ENCODE measurements at regions not wholly inside any gene's neighbourhood (a gene's known extent, or its start where the extent isn't known, plus 50 kb on each side); places are given as distances from the start of the nearest gene placed in this dataset.

DNA sequence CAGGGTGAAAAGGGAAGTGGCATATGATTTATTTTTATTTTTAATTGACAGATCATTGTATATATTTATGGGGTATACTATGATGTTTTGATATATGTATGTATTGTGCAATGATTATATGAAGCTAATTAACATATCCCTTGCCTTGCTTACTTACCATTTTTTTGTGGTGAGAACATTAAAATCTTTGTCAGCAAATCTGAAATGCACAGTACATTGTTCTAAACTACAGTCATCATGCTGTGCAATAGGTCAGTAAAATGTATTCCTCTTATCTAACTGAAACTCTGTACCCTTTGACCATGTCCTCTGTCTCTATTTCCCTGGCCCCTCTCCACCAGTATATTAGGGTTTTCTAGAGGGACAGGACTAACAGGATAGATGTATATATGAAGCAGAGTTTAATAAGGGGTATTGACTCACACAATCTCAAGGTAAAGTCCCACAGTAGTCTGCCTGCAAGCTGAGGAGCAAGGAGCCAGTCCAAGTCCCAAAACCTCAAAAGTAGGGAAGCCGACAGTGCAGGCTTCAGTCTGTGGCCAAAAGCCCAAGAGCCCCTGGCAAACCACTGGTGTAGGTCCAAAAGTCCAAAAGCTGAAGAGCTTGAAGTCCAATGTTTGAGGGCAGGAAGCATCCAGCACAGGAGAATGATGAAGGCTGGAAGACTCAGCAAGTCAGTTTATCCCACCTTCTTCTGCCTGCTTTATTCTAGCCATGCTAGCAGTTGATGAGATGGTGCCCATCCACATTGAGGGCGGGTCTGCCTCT is 122.2 kb upstream of the FBXL7 start:
- TF ChIP-seq, protein P1, sequence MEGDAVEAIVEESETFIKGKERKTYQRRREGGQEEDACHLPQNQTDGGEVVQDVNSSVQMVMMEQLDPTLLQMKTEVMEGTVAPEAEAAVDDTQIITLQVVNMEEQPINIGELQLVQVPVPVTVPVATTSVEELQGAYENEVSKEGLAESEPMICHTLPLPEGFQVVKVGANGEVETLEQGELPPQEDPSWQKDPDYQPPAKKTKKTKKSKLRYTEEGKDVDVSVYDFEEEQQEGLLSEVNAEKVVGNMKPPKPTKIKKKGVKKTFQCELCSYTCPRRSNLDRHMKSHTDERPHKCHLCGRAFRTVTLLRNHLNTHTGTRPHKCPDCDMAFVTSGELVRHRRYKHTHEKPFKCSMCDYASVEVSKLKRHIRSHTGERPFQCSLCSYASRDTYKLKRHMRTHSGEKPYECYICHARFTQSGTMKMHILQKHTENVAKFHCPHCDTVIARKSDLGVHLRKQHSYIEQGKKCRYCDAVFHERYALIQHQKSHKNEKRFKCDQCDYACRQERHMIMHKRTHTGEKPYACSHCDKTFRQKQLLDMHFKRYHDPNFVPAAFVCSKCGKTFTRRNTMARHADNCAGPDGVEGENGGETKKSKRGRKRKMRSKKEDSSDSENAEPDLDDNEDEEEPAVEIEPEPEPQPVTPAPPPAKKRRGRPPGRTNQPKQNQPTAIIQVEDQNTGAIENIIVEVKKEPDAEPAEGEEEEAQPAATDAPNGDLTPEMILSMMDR (IDR thresholded peaks at IDR 0.05; ENCODE audit: borderline replicate concordance), result no peak
- no peaks in the 10 kb centered on the region for H3K36me3 ChIP-seq
- intact Hi-C loops (cut with micrococcal nuclease), result no loop called here
- no peaks in the 10 kb centered on the region for H3K4me1 ChIP-seq
- no peak for DNase-seq
- H3K27me3 ChIP-seq (ENCODE audit: low read depth), result no peaks in the 10 kb centered on the region
- no peak overlapping the region for H3K4me3 ChIP-seq
- no peaks in the 10 kb centered on the region for H3K9me3 ChIP-seq (replicated peaks)
- H3K27ac ChIP-seq (replicated peaks), result no peak overlapping the region

DNA sequence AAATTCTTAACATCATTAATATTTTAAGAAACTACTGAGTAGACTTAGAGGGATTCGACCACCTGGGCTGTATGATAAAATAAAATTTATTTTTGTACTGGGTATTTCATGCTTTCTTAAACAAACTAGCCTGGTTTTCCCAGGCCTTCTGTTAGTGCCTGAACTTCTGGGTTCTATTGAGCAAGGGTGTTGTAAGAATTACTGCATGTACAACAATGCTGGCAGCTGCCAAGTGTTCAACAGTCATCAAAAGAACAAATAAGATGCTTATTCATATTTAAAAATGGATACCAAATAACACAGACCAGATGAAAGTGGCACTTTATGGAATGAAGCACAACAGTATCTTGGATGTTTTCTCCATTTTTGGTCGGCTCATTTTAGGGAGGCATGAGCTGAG is 123.2 kb upstream of the FBXL7 start:
- H3K9me3 ChIP-seq (replicated peaks), result no peaks in the 10 kb centered on the region
- TF ChIP-seq, protein P1 (IDR thresholded peaks at IDR 0.05; ENCODE audit: borderline replicate concordance), result no peak
- no peaks in the 10 kb centered on the region for H3K27me3 ChIP-seq (ENCODE audit: low read depth)
- intact Hi-C loops (cut with micrococcal nuclease), result no loop called here
- no peak overlapping the region for H3K4me3 ChIP-seq
- no peaks in the 10 kb centered on the region for H3K36me3 ChIP-seq
- no peak for DNase-seq
- no peak overlapping the region for H3K27ac ChIP-seq (replicated peaks)
- H3K4me1 ChIP-seq, result no peaks in the 10 kb centered on the region

DNA sequence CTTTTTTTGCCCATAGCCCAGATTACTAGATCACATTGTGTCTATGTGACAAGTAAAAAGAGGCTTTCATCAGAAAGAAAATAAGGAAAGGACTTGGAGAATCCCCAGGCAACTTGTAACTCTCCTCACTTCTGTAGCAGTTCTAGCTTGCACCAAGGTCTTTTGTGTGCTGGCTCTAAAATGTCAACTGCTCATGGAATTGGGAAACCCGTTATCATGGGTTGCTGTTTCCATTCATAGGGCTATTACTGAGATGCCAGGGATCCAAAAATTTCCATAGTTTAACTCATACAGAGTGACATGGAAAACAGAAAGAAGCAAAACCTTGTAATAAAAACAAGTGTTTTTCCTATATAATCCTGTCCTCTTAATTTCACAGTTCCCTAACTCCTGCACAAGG is 123.9 kb upstream of the FBXL7 start:
- Histone ChIP-seq H3K4me1 (no peaks in the 10 kb centered on the region), H3K36me3 (no peaks in the 10 kb centered on the region), H3K27me3 (ENCODE audit: low read depth) (no peaks in the 10 kb centered on the region), H3K4me3 (no peak overlapping the region), H3K27ac (replicated peaks) (no peak overlapping the region), H3K9me3 (replicated peaks) (no peaks in the 10 kb centered on the region)
- TF ChIP-seq, protein P1 (IDR thresholded peaks at IDR 0.05; ENCODE audit: borderline replicate concordance), result no peak
- DNase-seq, result no peak
- intact Hi-C loops (cut with micrococcal nuclease), result no loop called here

DNA sequence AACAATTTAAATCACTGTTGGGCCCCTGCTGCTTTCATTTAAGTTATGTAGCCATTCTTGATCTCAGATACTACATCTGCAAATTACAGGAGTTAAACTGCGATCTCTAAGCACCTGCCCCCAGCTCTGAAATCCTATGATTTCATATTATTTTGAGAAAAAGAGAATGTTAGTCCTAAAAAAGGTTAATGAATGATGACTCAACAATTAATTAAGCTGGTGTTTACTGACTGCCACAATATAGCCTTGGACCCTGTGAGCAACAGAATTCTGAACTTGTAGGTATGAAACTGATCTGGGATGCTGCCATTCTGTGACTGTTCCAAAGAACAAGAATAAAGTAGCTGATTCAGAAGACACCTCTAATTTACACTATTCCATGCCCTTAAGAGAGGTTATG is 124.4 kb upstream of the FBXL7 start:
- TF ChIP-seq, protein P1 (IDR thresholded peaks at IDR 0.05; ENCODE audit: borderline replicate concordance), result no peak
- Histone ChIP-seq H3K4me3 (no peak overlapping the region), H3K27me3 (ENCODE audit: low read depth) (no peaks in the 10 kb centered on the region), H3K9me3 (replicated peaks) (no peaks in the 10 kb centered on the region), H3K36me3 (no peaks in the 10 kb centered on the region), H3K4me1 (no peaks in the 10 kb centered on the region), H3K27ac (replicated peaks) (no peak overlapping the region)
- intact Hi-C loops (cut with micrococcal nuclease), result no loop called here
- no peak for DNase-seq

DNA sequence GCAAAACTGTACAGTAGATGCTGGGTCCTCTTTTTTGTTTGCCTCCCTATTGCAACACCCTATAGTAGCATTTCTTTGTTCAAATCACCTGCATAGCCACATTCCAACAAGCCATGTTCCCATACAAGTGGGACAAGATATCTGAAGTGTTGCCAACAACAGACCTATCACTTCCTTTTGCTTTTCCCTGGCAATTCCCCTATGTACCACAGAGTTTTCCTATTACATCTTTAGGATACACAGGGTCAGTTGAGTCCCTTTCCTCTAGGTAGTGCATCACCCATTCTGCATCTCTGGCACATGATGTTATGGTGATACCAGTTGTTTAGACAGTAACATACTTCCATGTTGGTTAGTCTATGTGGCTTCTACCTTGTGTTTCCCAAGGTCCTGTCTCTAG is 125.1 kb upstream of the FBXL7 start:
- TF ChIP-seq, protein P1 (IDR thresholded peaks at IDR 0.05; ENCODE audit: borderline replicate concordance), result no peak
- no peaks in the 10 kb centered on the region for H3K4me1 ChIP-seq
- no peak overlapping the region for H3K27ac ChIP-seq (replicated peaks)
- no peaks in the 10 kb centered on the region for H3K27me3 ChIP-seq (ENCODE audit: low read depth)
- H3K4me3 ChIP-seq, result no peak overlapping the region
- no peaks in the 10 kb centered on the region for H3K9me3 ChIP-seq (replicated peaks)
- H3K36me3 ChIP-seq, result no peaks in the 10 kb centered on the region
- no peak for DNase-seq
- intact Hi-C loops (cut with micrococcal nuclease), result no loop called here
